PC-3 (cell line): ENCODE measurements at regions not wholly inside any gene's neighbourhood (a gene's known extent, or its start where the extent isn't known, plus 50 kb on each side); places are given as distances from the start of the nearest gene placed in this dataset.
A peak's percentile ranks its signal among the peaks of the same experiment; 100 is the strongest.

Experiments used
- ATAC-seq: fragments of 200-7000 bp; cut with Tn5 transposase; 2 replicates; pipeline ENCODE4 v1.9.1; 2020; ENCODE audit warnings: mild to moderate bottlenecking, moderate library complexity
- BruUV-seq: library from RNA; stranded (reverse); fragments of 400-500 nt; replicated peaks from 2 replicates; lab custom pipeline; 2021; lab: Mats Ljungman, UMichigan
- CTCF ChIA-PET: fragments of 300-600 bp; sonication (Branson Sonifier 250); formaldehyde crosslinking; loops from one replicate; lab custom pipeline; 2022; ENCODE audit warnings: antibody characterized with exemption; lab: Charles Lee
- POLR2A ChIA-PET: fragments of 300-600 bp; sonication (Branson Sonifier 250); formaldehyde crosslinking; loops from one replicate; lab custom pipeline; 2022; ENCODE audit warnings: antibody characterized with exemption; ENCODE audit not compliant: unreplicated experiment; lab: Charles Lee
- DNase-seq: peaks from one replicate; pipeline ENCODE4 v3.0.0-alpha.2; 2015
- H2AFZ ChIP-seq: fragments of 300-600 bp; sonication (generic); 2 replicates; pipeline ENCODE4 v1.6.0; 2016; ENCODE audit warnings: antibody characterized with exemption, low read length
- H3F3A ChIP-seq: fragments of 300-600 bp; sonication (generic); one replicate; pipeline ENCODE4 v1.6.0; 2017; ENCODE audit warnings: antibody characterized with exemption, low read length, control low read depth, mild to moderate bottlenecking; ENCODE audit not compliant: unreplicated experiment
- H3K27ac ChIP-seq: fragments of 300-600 bp; sonication (generic); 2 replicates; pipeline ENCODE4 v1.5.1; 2016; ENCODE audit warnings: mild to moderate bottlenecking, low read length
- H3K27me3 ChIP-seq: fragments of 300-600 bp; sonication (generic); 2 replicates; pipeline ENCODE4 v1.6.1; 2016; ENCODE audit warnings: low read length, mixed read lengths
- H3K36me3 ChIP-seq: fragments of 300-600 bp; sonication (generic); 2 replicates; pipeline ENCODE4 v1.6.1; 2016; ENCODE audit warnings: low read depth, mixed run types, low read length, mixed read lengths
- H3K4me1 ChIP-seq: fragments of 300-600 bp; sonication (generic); 2 replicates; pipeline ENCODE4 v1.5.1; 2016; ENCODE audit warnings: low read length; ENCODE audit not compliant: insufficient read depth
- H3K4me2 ChIP-seq: fragments of 300-600 bp; sonication (generic); 2 replicates; pipeline ENCODE4 v1.6.0; 2016; ENCODE audit warnings: low read length
- H3K4me3 ChIP-seq: fragments of 300-600 bp; sonication (generic); 2 replicates; pipeline ENCODE4 v1.5.1; 2016; ENCODE audit warnings: mild to moderate bottlenecking, low read length, mixed read lengths
- H3K79me2 ChIP-seq: fragments of 300-600 bp; sonication (generic); 2 replicates; pipeline ENCODE4 v1.6.1; 2017; ENCODE audit warnings: low read length, mixed read lengths
- H3K9ac ChIP-seq: fragments of 300-600 bp; sonication (generic); 2 replicates; pipeline ENCODE4 v1.6.0; 2016; ENCODE audit warnings: mild to moderate bottlenecking, low read length
- H3K9me2 ChIP-seq: fragments of 300-600 bp; sonication (generic); replicated peaks from 2 replicates; pipeline ENCODE4 v1.6.1; 2016; ENCODE audit warnings: mixed run types, low read length, mixed read lengths
- H3K9me3 ChIP-seq: fragments of 300-600 bp; sonication (generic); 2 replicates; pipeline ENCODE4 v1.6.1; 2016; ENCODE audit warnings: low read length, mixed read lengths
- H4K20me1 ChIP-seq: fragments of 300-600 bp; sonication (generic); 2 replicates; pipeline ENCODE4 v1.6.1; 2016; ENCODE audit warnings: low read length, mixed read lengths
- CTCF ChIP-seq: fragments of 300-600 bp; sonication (generic); conservative IDR thresholded peaks from 2 replicates; pipeline ENCODE4 v1.5.1; 2017; ENCODE audit warnings: antibody characterized with exemption, low read depth, mild to moderate bottlenecking, low read length
- EZH2 ChIP-seq: fragments of 300-600 bp; sonication (generic); IDR thresholded peaks from one replicate; pipeline ENCODE4 v1.6.1; 2017; ENCODE audit warnings: antibody characterized with exemption, mild to moderate bottlenecking, low read length; ENCODE audit not compliant: unreplicated experiment
- EZH2phosphoT487 ChIP-seq: fragments of 300-600 bp; sonication (generic); IDR thresholded peaks from 2 replicates; pipeline ENCODE4 v1.6.1; 2018; ENCODE audit warnings: mild to moderate bottlenecking, antibody characterized with exemption, low read length, borderline replicate concordance
- intact Hi-C: fragments of 100-400 bp; cut with micrococcal nuclease; formaldehyde crosslinking; loops from 2 replicates; pipeline ENCODE4 v1.9.0; 2023

GRCh38 chr1:25023190-25023578 is 93.1 kb upstream of the RUNX3 start:
- intact Hi-C loops = no loop called here
- DNase-seq (no peak), ATAC-seq (no peak)
- Histone ChIP-seq H3K27me3 (no peaks in the 10 kb centered on the region), H4K20me1 (no peaks in the 10 kb centered on the region), H3K4me3 (no peak overlapping the region), H3K4me1 (peaks cover 10% of the 10 kb centered on the region), H3K9me3 (no peaks in the 10 kb centered on the region), H3K9me2 (no peaks in the 10 kb centered on the region), H2AFZ (no peak overlapping the region), H3K79me2 (no peaks in the 10 kb centered on the region), H3K9ac (peak overlapping the region; percentile 47; the same call in 1 of the 2 replicates), H3K36me3 (no peaks in the 10 kb centered on the region), H3F3A (no peaks in the 10 kb centered on the region), H3K4me2 (no peak overlapping the region), H3K27ac (peak overlapping the region; percentile 56)
- BruUV-seq = no TSS peak
- TF ChIP-seq CTCF (no peak), EZH2 (no peak), EZH2phosphoT487 (no peak)
- ChIA-PET CTCF (no interaction called here), POLR2A (no interaction called here)

GRCh38 chr1:25022361-25023189 is 92.5 kb upstream of the RUNX3 start:
- no peaks in the 10 kb centered on the region for H3K79me2 ChIP-seq

More at GRCh38 chr1:25022361-25023189, 92.5 kb upstream of the RUNX3 start:
- Histone ChIP-seq H3K27me3 (no peaks in the 10 kb centered on the region), H3K4me3 (no peak overlapping the region), H3K4me2 (peak overlapping the region; percentile 42; the same call in 1 of the 2 replicates), H3K4me1 (peaks cover 10% of the 10 kb centered on the region), H3K36me3 (no peaks in the 10 kb centered on the region), H3K9me3 (no peaks in the 10 kb centered on the region), H3K9me2 (no peaks in the 10 kb centered on the region), H3K27ac (peak overlapping the region; percentile 61), H3K9ac (peak overlapping the region; percentile 47; the same call in 1 of the 2 replicates), H2AFZ (no peak overlapping the region), H3F3A (no peaks in the 10 kb centered on the region), H4K20me1 (no peaks in the 10 kb centered on the region)
- no TSS peak for BruUV-seq
- ChIA-PET POLR2A (no interaction called here), CTCF (no interaction called here)
- peak; percentile 79 for ATAC-seq
- DNase-seq = peak; percentile 64
- TF ChIP-seq CTCF (no peak), EZH2phosphoT487 (no peak), EZH2 (no peak)
- intact Hi-C loops = no loop called here
